GM12878 (cell line): ENCODE measurements at regions not wholly inside any gene's neighbourhood (a gene's known extent, or its start where the extent isn't known, plus 50 kb on each side); places are given as distances from the start of the nearest gene placed in this dataset.

Source experiments
- ATAC-seq: fragments of 200-7000 bp; cut with Tn5 transposase; 3 replicates; pipeline ENCODE4 v1.9.1; 2020; ENCODE audit warnings: mild to moderate bottlenecking, moderate library complexity
- BruUV-seq: library from RNA; stranded (reverse); fragments of 400-500 nt; replicated peaks from 2 replicates; lab custom pipeline; 2021; lab: Mats Ljungman, UMichigan
- CTCF ChIA-PET: fragments of 300-600 bp; sonication (Branson Sonifier 250); formaldehyde crosslinking; extraction: SDS; loops from one replicate; lab custom pipeline; 2021; ENCODE audit warnings: inconsistent platforms; lab: Yijun Ruan, JAX
- POLR2A ChIA-PET: fragments of 350-600 bp; formaldehyde crosslinking; extraction: SDS; loops from one replicate; lab custom pipeline; 2021; ENCODE audit warnings: inconsistent platforms; lab: Charles Lee
- RAD21 ChIA-PET: fragments of 300-600 bp; sonication (Branson Sonifier 250); formaldehyde crosslinking; loops from one replicate; lab custom pipeline; 2023; ENCODE audit warnings: antibody characterized with exemption; ENCODE audit not compliant: unreplicated experiment; lab: Charles Lee
- SMC1A ChIA-PET: fragments of 300-600 bp; sonication (Branson Sonifier 250); formaldehyde crosslinking; loops from one replicate; lab custom pipeline; 2023; ENCODE audit not compliant: unreplicated experiment, uncharacterized antibody; lab: Charles Lee
- DNase-seq: peaks from one replicate; pipeline ENCODE4 v3.0.0-alpha.2; 2011; ENCODE audit warnings: low read depth, low spot score
- FAIRE-seq: peaks from 3 replicates; lab custom pipeline; 2011; peaks lifted over from hg19 to GRCh38; lab: Jason Lieb, UNC
- H2AFZ ChIP-seq: 2 replicates; pipeline ENCODE4 v1.6.0; 2011; ENCODE audit warnings: low read depth, low read length, control low read depth; ENCODE audit not compliant: control insufficient read depth
- H3K27ac ChIP-seq: 2 replicates; pipeline ENCODE4 v1.5.1; 2011; ENCODE audit warnings: control low read depth; ENCODE audit not compliant: control insufficient read depth, insufficient read depth
- H3K27me3 ChIP-seq, 2 experiments: replicated peaks in 1 of 2; 2 replicates each; pipeline versions ENCODE4 v1.6.0 to v1.6.1; 2011; ENCODE audit warnings: low read length in 1 of 2; ENCODE audit not compliant: control insufficient read depth in 2 of 2, insufficient read depth in 2 of 2
- H3K36me3 ChIP-seq, 2 experiments: 2 replicates each; pipeline ENCODE4 v1.5.1; 2011; ENCODE audit warnings: low read length in 1 of 2; ENCODE audit not compliant: control insufficient read depth in 2 of 2, insufficient read depth in 2 of 2
- H3K4me1 ChIP-seq: 2 replicates; pipeline ENCODE4 v1.6.1; 2011; ENCODE audit warnings: mild to moderate bottlenecking, low read length, moderate library complexity, mixed read lengths; ENCODE audit not compliant: control insufficient read depth, insufficient read depth
- H3K4me2 ChIP-seq: 2 replicates; pipeline ENCODE4 v1.6.0; 2011; ENCODE audit warnings: control low read depth; ENCODE audit not compliant: control insufficient read depth, insufficient read depth
- H3K4me3 ChIP-seq: fragments of 200-600 bp; sonication (generic); 2 replicates; pipeline ENCODE4 v1.5.1; 2016
- H3K79me2 ChIP-seq: 2 replicates; pipeline ENCODE4 v1.6.0; 2011; ENCODE audit warnings: low read length; ENCODE audit not compliant: control insufficient read depth, insufficient read depth
- H3K9ac ChIP-seq: 2 replicates; pipeline ENCODE4 v1.8.0; 2011; ENCODE audit warnings: low read length, control low read depth, mixed read lengths; ENCODE audit not compliant: control insufficient read depth, insufficient read depth
- H3K9me3 ChIP-seq: replicated peaks from 3 replicates; pipeline ENCODE4 v1.5.1; 2011; ENCODE audit warnings: mild to moderate bottlenecking, low read length; ENCODE audit not compliant: control insufficient read depth, insufficient read depth
- H4K20me1 ChIP-seq: 2 replicates; pipeline ENCODE4 v1.6.0; 2011; ENCODE audit not compliant: control insufficient read depth, insufficient read depth
- ATF2 ChIP-seq: IDR thresholded peaks from 2 replicates; pipeline ENCODE4 v1.6.1; 2012; ENCODE audit warnings: low read length, inconsistent platforms
- ATF7 ChIP-seq: fragments of 450-650 bp; IDR thresholded peaks from 2 replicates; pipeline ENCODE4 v1.6.1; 2016; ENCODE audit warnings: low read depth, mild to moderate bottlenecking
- POLR2AphosphoS2 ChIP-seq: IDR thresholded peaks from 2 replicates; pipeline ENCODE4 v1.6.1; 2011; ENCODE audit warnings: low read depth, mild to moderate bottlenecking, low read length, improper control_type of control experiment, moderate library complexity
- POU2F2 ChIP-seq: IDR thresholded peaks from 3 replicates; pipeline ENCODE4 v1.6.1; 2011; ENCODE audit warnings: low read depth, mild to moderate bottlenecking, low read length, borderline replicate concordance
- USF1 ChIP-seq: IDR thresholded peaks from 2 replicates; pipeline ENCODE4 v1.6.1; 2011; ENCODE audit warnings: borderline replicate concordance, low read depth, mild to moderate bottlenecking, moderate library complexity, mixed read lengths, low read length; ENCODE audit not compliant: insufficient read depth; ENCODE audit errors: extremely low read length
- ZBTB40 ChIP-seq: fragments of 450-650 bp; IDR thresholded peaks from 2 replicates; pipeline ENCODE4 v1.6.1; 2016; ENCODE audit warnings: mild to moderate bottlenecking, moderate library complexity, borderline replicate concordance
- WGBS: methylation state at CpG from one replicate; pipeline ENCODE4 v1.1.6; 2016; ENCODE audit warnings: low lambda C conversion rate; ENCODE audit not compliant: insufficient replicate concordance, insufficient coverage; ENCODE audit errors: missing lambda C conversion rate; 5-methylcytosine and 5-hydroxymethylcytosine counted together
- in situ Hi-C: fragments of 300-500 bp; cut with MboI; formaldehyde crosslinking; loops from 9 replicates; pipeline ENCODE4 v1.14.3; 2018; ENCODE audit warnings: mixed read lengths
- intact Hi-C: fragments of 100-400 bp; cut with micrococcal nuclease; formaldehyde crosslinking; loops from one replicate; pipeline ENCODE4 v1.14.2; 2022; ENCODE audit not compliant: unreplicated experiment

- no peak for TF ChIP-seq ZBTB40
- TF ChIP-seq POLR2AphosphoS2, result no peak
- TF ChIP-seq POU2F2, result no peak
Observed at GRCh38 chr4:124433044-124433443, 279.5 kb downstream of the ANKRD50 start (continued).

GRCh38 chr4:124433500-124433899 lies 279.0 kb downstream of the ANKRD50 start:
- ATAC-seq, result no peak
- ChIA-PET SMC1A (no interaction called here), POLR2A (no interaction called here)
- H3K79me2 ChIP-seq, result no peaks in the 10 kb centered on the region
- FAIRE-seq, result no peak
- TF ChIP-seq USF1, result no peak
- 0 out of 2 replicates have a peak, but pooled peaks have one; percentile 21 for TF ChIP-seq ATF2
- TF ChIP-seq ATF7, result 0 out of 2 replicates have a peak, but pooled peaks have one; percentile 13
- TF ChIP-seq, all 136 proteins: peak for 2
- in situ Hi-C loops, result no loop called here
- intact Hi-C loops, result no loop called here
- no TSS peak for BruUV-seq
- Histone ChIP-seq H3K9me3 (no peaks in the 10 kb centered on the region), H3K27me3 (no peaks in the 10 kb centered on the region), H3K4me3 (no peak overlapping the region), H3K9ac (no peak overlapping the region), H3K4me2 (no peak overlapping the region), H3K36me3 (no peaks in the 10 kb centered on the region), H4K20me1 (no peaks in the 10 kb centered on the region), H3K4me1 (no peaks in the 10 kb centered on the region), H2AFZ (no peak overlapping the region), H3K27ac (no peak overlapping the region)
- ChIA-PET CTCF (interaction anchor here (0.6 kb wide), 1 partner anchor 94 kb away, joined by 3 read pairs; no protein-coding TSS in a partner anchor), RAD21 (no interaction called here)
- WGBS, result 43% methylated on average over 8 of the region's 8 CpGs
- no peak for DNase-seq
